GM19438 (cell line): ENCODE measurements at regions not wholly inside any gene's neighbourhood (a gene's known extent, or its start where the extent isn't known, plus 50 kb on each side); places are given as distances from the start of the nearest gene placed in this dataset.

Experiments
- ATAC-seq: cut with Tn5 transposase; IDR thresholded peaks from one replicate; pipeline ENCODE4 v1.9.1; 2021; ENCODE audit warnings: low read depth; ENCODE audit not compliant: unreplicated experiment

DNA sequence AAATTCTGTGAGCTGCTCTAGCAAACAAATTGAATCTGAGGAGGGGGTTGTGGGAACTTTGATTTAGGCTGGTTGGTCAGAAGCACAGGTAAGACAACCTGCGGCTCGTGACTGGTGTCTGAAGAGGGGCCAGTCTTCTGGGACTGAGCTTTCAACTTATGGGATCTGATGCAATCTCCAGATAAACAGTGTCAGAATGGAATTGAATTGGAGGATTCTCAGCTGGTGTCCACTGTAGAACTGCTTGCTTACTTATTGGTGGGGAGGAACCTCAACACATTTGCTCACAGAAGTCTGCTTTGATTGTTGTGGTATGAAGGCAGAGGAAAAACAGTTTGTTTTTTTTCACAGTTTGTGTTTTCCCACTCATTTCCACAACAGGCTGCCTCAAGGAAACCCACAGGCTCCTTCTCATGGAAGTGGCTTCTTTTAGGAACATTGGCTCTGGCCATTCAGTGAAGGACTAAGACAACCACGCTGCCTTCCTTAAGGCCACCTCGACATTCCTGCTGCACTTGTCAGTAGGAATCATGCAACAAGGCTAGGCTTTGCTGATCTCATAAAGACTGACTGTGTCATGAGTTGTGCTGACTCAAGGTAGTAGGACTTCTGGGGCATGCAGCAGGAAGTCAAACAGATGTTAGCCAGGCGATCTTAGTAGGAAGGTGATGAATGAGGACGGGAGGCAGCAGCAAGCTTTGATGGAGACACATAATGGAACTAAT, 104.7 kb downstream of the TSN start:
- ATAC-seq = no peak

DNA sequence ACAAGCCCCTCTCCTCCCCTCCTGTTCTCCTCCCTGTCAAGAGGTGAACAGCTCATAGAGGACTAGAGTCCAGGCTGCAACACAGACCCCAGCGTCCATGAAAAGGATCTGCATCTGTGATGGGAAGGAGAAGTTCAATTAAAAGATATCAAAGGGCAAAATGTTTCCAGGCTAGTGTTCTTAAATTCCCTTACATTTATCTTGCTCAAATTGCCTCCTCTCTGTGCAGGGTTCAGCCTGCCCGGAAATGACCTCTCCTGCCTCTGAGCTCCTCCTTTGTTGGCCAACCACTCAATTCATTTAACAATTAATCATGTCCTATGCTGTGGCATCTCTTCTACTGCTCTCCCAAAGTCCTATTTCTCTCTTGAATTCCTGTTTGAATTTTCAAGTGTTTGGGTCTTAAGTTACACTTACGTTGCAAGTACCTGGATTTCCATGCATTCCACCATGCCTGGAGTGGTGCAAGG, 105.3 kb downstream of the TSN start:
- ATAC-seq = no peak

DNA sequence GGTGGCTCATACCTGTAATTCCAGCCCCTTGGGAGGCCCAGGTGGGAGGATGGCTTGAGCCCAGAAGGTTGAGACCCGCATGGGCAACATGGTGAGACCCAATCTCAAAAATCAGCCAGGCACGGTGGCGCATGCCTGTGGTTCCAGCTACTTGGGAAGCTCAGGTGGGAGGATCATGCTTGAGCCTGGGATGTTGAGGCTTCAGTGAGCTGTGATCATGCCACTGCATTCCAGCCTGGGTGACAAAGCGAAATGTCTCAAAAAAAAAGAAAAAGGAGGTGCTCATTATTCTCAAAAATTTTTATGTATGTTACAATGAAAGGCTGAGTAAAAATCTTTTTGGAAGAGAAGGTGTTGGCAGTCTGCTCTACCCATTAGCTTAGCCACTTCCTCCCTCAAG, 106.8 kb downstream of the TSN start:
- no peak for ATAC-seq

DNA sequence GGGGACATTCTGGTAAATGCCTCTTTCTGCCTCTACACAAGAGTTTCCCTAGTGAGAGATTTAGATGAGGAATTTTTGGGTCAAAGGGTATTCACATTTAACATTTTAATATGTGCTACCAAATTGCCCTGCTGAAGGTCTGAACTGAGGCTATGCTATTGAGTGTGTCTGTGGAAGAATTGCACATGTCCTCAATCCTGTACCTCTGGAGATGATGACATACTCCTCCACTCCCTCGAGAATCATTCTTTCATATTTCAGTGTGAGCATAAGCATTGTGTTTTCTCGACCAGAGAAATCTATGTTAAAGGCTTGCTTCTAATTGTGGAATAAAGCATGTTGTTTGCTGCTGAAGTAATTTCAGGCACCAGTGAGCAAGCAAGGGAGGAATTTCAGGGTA, 110.5 kb downstream of the TSN start:
- ATAC-seq = no peak

DNA sequence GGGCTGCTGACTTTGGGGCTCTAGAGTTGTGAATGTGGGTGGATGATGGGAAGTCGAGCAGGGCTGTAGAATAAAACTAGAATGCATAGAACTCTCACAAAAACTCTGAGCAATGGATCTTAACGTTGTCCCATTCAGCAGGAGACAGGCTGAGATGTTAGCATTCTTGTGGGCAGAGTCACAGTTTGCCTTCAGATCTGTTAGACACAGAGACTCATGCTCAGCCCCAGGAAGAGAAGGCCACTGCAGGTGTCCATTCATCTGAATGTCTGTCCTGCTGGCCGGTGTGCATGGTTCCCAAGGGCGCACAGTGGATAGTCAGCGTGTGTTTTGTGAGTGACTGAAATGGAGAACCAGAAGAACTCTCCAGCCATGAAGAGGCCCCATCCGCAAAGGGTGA, 111.3 kb downstream of the TSN start:
- no peak for ATAC-seq

DNA sequence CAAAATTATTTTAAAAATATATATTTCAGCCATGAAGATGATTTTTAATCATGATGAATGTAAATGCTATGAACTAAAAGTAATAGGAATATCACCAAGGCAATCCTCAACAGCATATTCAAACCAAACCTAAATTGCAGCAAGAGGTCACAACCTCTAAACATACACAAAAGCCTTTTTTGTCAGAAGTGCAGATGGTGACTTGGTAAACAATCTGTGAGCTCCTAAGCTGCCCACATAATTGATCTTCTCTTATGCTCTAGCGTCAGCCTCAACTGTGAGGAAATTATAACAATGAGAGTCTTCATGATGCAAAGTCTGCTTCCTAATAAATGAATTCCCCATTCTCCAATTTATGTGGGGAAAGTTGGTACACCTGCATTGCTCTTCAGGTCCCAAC, 113.2 kb downstream of the TSN start:
- ATAC-seq = no peak

DNA sequence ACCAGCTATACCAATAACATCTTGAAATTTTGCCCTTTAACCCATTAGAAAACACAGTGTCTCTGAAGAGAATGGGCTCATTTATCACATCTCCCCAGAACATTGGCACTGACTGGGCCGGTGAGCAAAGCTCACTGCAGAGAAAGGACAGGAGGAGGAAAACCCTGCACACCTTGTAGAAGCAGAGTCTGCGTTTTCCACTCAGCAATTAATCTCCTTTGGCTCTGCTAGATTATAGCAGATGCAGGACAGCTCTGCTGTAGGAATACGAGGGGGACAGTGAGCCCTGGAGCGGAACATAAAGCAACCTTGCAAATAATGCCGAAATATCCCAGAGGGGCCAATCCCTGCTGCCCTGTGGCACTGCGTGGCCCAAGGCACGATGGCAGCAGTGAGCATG, 113.9 kb downstream of the TSN start:
- ATAC-seq = no peak

DNA sequence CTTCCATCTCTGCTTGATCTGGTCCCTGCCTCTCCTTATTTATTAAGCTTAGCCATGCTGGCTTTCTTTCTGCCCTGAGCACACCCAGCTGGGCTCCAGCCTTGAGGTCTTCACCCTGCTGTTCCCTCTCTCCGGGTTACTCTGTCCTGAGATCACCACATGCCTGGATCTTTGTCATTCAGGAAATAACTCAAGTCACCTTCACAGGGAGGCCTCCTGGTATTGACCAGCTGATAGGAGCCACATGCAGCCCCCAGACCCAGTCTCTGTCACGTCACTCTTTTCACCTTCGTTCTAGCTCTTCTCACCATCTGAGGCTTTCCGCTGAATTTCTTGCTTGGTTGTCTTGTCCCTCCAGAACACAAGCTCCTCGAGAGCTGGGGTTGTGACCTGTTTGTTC, 114.4 kb downstream of the TSN start:
- ATAC-seq = no peak

DNA sequence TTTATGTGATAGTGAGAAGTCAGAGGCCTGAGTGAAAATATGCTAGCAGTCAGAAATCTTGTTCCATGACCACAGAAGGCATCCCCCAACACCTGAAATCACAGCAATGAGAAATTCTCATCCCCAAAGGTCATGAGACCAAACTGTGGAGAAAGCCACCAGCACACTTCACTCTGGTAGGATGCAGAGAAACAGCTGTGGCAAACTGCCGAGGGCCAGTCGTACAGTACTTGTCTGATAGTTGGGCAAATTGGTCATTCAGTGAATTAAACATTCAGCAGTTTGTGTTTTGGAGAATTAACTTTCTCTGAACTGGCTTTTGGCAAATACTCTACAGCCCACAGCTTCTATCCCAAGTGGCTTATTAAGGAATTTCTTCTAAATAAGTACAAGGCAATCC, 117.2 kb downstream of the TSN start:
- ATAC-seq = no peak

DNA sequence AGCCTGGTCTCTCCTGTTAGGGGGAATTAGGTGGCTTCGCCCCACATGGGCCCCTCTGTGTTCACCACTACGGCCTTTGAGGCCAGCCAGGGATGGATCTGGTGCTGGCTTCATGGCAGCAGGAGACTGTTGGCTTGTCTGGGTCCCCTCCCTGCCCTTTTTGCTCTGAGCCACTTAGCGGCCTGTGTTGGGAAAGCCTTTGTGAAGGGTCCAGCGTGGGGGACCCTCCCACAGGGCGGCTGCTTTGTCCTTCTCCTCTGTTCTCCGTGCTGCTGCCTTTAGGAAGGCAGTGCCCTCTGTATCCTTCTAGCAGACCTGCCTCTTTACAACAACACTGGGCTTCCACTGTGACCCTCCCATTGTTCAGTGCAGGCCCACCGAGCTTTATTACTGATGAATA, 118.4 kb downstream of the TSN start:
- no peak for ATAC-seq

DNA sequence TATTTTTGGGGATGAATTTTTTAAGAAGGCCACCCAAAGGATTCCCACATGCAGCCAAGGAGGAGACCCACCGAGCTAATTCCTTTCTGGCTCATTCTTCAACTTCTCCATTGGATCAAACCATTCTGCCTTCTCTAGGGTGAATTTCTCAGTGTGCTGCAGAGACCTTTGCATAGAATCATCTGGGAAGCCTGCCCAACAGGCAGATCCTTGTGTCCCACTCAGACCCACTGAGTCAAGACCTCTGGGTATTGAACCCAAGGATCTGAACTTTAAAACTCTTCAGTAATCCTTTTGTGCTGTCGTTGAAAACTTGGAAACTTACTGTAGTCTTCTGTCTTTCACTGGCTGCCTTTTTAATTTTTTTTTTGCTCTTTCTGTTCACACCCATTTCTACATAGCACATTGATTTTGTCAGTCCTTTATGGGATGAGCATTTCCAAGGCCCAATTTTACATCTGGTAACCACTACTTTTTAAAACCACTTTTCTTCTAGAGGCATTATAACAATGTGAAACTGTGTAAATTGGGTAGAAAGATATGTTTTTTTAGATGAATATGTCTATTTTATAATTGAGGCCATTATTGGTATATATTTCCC, 120.2 kb downstream of the TSN start:
- ATAC-seq = no peak

DNA sequence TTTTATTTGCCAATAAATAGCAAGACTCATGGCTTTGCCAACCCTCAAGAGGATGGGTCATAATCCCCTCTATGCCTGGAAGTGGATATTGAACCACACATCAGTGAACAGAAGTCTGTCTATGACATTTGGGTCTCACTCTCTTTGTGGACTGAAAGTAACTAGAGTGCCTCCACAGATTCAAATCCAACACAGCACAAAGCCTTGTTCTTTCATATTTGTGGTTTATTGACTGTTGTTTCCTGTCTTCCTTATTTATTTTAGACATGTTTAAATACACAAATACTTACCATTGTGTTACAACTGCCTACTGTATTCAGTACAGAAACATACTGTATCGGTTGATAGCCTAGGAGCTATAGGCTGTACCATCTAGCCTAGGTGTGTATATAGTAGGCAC, 121.9 kb downstream of the TSN start:
- no peak for ATAC-seq

DNA sequence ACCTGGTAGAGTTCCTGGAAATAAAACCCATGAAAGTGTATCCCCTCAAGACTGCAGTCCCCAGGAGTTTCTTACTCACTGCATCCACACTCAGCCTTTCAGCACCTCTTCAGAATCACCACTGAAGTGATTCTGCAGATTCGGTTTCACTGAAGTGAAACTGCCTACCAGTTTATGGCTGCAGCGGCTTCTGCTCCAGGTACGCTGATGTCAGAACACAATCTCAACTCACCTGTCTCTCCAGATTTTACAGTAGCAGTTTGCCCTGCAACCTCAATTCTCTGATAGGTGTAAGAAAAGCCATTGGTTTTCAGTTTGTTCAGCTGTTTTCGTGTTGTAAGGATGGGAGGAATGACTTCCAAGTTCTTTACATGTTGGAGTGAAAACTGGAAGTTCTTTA, 124.8 kb downstream of the TSN start:
- no peak for ATAC-seq

DNA sequence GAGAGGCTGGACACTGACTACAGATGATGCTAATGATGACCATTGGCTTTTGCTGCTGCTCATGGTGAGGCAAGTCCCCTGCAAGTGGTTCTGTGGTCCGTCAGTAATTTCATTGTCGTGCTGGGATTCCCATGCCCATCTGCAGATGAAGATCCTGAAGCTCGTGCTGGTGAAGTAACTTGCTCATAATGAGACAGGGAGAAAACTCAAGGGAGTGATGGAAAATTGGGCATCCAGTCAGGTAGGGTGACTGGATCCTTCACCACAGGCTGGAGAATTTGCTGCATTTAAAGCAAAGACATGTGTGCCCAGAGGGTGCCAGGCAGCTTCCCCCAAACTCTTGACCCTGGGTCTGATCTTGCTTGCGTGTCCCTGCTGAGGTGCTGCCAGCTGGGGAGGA, 125.6 kb downstream of the TSN start:
- no peak for ATAC-seq

DNA sequence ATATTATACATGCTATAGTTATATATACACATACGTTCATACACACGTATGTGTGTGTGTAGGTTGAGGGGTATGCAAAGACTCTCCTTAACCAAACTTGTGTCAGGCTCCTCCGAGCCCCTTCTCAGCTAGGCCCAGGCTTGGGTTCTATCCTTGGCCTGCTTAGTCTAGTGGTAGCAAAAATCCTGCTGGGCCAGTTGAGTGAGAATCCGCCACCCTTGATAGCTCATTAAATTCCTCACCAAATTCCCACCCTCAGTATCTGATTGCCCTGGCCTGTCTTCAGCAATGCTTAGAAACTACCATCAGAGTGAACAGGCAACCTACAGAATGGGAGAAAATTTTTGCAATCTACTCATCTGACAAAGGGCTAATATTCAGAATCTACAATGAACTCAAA, 126.5 kb downstream of the TSN start:
- ATAC-seq = no peak

DNA sequence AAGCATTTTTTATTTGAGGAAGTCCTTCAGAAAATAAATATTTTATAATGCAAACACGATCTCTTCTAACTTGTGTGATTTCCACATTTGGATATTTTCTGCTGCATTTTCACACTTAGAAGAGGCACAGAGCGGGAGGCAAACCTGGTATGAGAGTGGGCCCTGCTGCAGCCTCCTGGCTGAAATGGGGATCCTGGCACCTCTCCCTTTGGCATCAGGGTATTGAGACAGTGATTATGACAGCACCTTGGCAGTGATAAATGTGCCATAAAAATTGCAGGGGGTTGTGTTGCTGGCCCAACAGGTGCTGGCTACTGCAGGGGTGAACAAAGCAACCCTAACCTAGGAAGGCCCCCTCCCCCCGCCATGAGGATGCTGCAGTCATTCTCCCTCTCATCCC, 128.6 kb downstream of the TSN start:
- ATAC-seq = no peak

DNA sequence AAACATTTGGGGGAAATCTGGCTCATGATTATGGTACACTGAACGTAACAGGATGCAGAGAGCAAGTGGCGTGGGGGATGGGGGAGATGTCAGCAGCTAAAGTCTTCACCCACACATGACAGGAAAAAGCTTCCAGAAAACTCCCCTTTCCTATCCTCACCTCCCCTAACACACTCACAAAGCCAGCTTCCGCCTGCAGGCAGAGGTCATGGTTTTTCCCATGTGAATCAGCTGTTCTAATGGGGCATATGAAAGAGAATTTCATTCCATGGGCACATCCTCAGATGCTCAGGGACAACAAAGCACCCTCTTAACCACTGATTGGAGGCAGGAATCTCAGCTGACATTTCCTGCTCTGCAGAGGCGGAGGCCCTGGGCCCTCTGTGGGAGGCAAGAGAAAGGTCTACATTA, 129.1 kb downstream of the TSN start:
- no peak for ATAC-seq

DNA sequence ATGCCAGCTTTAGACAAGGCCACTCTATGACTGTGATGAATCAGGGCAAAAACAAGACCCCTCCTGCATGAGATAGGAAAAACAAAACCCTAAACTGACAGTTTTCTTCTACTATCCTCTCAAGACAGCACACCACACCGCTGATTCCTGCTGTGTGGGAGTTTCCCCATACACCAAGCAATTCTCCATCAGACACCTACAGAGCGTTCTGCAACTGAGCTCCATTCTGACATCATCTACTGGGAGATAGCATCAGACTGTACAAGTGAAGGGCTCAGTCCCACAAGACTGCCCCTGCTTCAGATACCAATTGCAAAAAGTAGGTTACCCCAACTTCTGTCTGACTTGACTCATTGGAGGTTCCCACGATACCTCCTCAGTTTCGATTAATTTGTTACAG, 130.6 kb downstream of the TSN start:
- ATAC-seq = no peak

DNA sequence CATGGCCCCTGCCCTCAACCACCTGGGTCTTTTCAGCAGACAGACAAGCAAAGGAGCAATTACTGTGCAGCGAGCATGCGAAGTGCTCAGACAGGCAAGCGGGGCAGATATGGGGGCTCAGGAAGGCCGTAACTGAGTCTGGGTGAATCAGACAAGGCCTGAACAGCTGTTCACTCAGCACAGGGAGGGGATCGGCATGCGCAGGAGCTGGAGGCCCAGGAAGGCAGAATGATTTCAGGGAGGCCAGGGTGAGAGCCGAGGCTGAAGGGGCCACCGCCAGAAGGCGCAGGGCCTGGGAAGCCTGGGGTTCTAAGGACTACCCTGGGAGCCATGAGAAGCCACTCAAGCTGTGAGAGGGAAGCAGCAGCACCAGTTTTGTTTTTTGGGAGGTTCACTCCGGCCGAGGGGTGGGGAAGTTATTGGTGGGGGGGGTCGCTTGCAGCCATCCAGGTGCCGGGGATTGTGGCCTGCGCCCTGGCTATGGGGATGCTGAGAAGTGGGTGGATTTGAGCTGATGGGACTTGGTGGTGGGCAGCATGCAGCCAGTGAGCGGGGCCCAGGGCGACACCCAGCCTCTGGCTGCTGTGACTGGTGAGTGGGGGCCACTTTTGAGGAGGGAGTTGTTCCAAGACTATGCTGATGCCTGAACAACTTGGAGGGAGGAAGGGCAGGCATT, 132.2 kb downstream of the TSN start:
- no peak for ATAC-seq

DNA sequence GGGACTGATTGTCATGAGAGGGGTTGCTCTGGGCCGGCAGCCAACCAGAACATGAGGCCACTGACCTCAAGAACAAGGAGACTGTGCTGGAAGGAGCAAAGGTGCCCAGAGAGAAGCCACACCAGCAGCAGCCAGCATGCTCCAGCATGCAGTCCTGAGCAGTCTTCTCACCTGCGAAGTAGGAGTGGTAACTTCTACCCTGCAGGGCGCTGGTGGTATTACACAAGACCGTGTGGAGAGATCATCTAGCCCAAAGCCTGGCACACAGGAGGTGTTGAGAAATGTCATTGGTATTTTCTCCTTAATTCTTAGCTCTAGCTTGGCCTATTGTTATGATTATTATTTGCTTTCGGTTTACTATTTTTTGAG, 132.7 kb downstream of the TSN start:
- ATAC-seq = no peak

DNA sequence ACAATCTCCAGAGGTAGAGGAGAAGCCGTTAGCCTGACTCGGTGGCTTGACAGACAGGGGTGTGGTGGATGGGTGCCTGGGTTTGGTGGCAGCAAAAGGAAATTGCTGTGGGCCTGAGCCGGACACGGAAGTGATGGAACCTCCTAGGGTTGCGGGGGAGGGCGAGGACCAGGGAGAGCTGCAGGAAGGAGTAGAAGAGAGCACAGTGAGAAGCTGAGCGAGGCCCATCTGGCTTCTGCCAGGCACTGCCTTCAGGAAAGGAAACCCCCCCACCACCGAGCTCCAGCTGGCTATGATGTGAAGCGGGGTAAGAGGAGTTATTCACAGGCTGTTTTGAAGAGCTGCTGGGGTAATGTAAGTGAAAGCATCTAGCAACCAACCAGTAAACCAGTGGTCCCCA, 134.6 kb downstream of the TSN start:
- no peak for ATAC-seq
